Stimulated activated CD4-positive, alpha-beta T cell treated with anti-CD3 and anti-CD28 coated beads, Interleukin-2, amount 100 ng/mL, for 24 hours (primary cell): ENCODE measurements at regions not wholly inside any gene's neighbourhood (a gene's known extent, or its start where the extent isn't known, plus 50 kb on each side); places are given as distances from the start of the nearest gene placed in this dataset.
"Not testable (repeated sequence)": the region's sequence is repeated elsewhere in the genome, so short reads cannot be mapped to it uniquely, and the experiment has no call there.

Experiments
- DNase-seq, 2 donors: peaks; one replicate each; pipeline ENCODE4 v3.0.0-alpha.2; 2020

DNA sequence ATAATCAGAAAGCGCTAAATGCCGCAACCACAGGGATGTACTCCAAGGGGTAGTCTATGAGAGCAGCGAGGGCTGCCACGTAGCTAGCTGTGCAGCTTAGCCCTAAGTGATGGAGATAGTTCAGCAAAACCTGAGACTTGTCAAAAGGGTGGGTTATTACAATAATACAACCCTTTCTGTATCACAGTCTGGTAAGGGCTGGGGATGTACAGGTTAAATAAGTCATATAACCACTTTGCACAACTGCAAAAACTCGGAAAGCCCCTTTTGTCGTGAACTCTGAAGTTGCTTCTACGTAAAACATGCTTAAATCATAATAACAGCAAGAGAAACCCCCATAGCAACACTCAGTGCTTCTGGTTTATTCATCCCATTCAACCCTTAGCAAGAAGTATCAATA lies 598.8 kb downstream of the SUCLG1 start:
- DNase-seq = no peak

DNA sequence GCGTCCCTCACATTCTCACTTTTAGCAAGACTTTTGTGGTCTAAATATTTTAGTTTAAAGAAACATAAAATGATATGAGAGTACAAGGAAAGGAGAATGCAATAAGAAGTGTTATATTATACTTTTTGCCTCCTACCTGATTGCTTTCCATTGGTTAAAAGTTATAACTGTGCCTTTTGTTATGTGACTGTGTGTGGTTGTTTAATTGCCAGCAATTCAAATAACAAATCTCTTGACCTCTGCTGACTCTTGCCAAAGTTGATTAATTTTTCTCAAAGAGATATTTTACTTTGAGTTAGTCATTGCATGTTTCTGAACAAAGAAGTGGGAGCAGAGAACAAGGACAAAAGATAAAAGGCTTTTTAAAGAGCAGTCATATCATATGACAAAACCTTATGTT lies 599.5 kb downstream of the SUCLG1 start:
- no peak for DNase-seq

DNA sequence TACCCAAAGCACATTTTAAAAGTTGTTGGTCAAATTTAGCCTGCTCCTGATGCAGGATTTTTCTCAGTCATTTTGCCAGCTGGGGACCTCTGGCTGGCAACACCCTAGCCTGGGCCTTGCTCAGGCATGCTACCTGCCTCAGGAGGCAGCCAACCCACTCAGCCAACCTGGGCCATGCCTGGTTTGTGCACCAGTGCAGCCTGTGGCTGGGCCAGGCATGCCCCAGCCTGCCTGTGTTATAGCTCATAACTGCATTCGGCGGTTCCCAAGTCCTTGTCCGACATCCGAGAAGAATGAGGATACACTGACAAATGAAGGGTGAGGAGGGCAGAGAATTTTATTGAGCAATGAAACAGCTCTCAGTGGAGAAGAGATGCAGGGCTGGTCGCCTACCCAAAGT lies 608.0 kb downstream of the SUCLG1 start:
- DNase-seq = no peak

DNA sequence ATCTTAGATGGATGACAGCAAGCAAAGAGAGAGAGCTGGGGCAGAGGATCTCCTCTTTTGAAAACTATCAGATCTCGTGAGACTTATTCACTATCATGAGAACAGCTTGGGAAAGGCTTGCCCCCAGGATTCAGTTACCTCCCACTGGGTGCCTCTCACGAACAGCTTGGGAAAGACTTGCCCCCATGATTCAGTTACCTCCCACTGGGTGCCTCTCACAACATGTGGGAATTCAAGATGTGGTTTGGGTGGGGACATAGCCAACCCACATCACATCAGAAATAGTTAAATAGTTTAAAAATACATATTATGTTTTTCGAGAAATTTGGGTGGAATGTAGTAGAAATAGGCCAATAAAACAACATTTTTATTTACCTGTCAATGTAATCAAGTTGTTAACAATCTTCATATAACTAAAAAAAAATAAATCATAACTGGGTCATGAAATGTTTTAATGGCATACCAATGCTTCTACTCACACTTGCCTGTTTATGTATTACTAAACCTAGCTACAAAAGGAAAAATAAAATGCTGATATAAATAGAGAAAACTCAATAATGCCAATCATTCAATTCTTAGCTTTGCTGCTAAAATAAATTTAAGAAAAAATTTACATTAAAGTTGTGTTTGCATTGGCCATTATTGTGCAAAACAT lies 608.9 kb downstream of the SUCLG1 start:
- no peak for DNase-seq

GRCh38 chr2:83844490-83844889 lies 614.6 kb downstream of the SUCLG1 start:
- DNase-seq = no peak

DNA sequence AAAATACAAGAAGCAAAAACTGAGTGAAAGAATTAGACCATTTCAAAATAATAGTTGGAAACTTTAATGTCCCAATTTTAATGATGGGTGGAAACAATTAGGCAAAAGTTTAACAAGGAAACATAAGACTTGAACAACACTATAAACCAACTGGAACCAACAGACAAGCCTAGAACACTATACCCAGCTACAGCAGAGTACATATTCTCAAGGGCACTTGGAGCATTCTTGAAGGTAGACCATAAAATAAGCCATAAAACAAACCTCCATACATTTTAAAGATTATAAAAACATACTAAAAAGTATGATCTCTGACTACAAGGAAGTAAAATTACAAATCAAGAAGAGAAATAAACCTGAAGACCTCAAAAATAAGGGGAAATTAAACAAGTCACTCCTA lies 616.7 kb downstream of the SUCLG1 start:
- DNase-seq = no peak

DNA sequence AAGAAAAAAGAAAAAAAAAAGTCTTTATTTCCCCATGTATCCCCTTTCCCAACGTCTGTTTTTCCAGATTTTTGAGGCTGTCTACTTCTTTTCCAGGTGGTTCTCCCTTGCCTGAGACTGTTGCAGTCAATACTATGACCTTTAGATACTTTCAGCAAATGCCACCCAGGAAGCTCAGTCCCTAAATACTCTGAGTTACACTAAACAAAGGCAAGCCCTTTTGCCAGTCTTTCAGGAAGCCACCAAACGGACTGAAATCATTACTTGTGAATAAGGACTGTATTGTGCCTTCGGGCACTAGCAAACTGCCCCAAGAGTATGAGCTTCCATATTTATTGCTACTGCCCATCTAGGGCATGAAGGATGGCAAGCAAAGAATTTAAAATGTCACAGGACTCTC lies 621.3 kb downstream of the SUCLG1 start:
- no peak for DNase-seq

- DNase-seq = no peak
Measured at GRCh38 chr2:83827618-83828017, 631.5 kb downstream of the SUCLG1 start.

- no peak for DNase-seq
Measured at GRCh38 chr2:83826577-83826976, 632.5 kb downstream of the SUCLG1 start.

DNA sequence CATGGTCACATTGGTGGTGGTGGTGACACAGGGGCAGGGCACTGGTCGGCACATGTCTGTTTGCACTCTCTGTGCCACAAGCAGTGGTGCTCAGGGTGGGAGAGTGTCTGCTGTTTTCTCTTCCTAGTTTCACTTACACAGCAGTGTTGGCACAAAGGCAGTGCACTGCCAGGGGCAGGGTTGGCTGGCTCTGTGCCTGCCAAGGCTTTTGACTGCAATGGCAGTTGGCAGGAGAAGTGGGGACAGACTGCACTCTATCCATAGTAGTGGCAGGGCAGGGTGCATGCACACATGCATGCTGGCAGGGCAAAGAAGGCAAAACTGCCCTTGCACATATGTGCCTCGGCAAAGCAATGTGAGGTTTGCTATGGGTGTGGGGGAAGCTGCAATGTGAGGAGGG lies 635.9 kb downstream of the SUCLG1 start:
- no peak for DNase-seq

GRCh38 chr2:83817511-83817910 lies 641.6 kb downstream of the SUCLG1 start:
- no peak for DNase-seq

DNA sequence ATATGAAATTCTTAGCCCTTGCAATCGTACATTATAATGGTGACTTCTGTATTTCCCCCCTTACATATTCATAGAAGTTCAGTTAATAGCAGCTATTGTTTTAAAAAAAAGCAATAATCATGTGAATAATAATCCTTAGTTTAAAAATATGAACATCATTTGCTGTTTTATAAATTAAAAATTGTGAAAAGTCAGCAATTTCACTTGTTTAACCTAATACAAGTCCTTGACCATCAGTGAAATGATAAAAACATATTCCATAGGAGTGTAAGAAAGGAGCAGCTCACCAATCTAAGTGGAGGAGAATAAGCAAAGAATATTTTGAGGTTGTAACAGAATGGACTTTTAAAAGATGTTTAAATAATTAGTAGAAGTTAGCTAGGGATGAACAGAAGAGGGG lies 650.2 kb downstream of the SUCLG1 start:
- no peak for DNase-seq

GRCh38 chr2:83802604-83803003 lies 656.5 kb downstream of the SUCLG1 start:
- DNase-seq = no peak

DNA sequence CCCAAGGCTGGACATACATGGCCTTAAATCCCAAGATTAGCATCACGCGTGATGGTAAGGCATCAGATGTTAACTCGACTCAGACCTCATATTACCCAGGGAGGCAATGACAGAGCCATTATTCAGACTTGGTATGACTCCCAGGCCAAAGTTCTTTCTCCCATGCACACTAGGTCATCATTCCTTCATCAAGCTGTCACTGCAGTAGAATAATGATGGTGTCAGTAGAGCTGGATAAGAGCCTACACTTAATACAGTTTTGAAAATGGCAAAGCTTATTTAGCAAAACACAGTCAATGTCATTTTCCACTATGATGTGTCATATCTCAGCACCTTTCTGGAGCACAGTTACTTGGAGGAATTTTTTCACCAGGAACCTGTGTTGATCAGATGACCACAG lies 663.3 kb downstream of the SUCLG1 start:
- DNase-seq = no peak

DNA sequence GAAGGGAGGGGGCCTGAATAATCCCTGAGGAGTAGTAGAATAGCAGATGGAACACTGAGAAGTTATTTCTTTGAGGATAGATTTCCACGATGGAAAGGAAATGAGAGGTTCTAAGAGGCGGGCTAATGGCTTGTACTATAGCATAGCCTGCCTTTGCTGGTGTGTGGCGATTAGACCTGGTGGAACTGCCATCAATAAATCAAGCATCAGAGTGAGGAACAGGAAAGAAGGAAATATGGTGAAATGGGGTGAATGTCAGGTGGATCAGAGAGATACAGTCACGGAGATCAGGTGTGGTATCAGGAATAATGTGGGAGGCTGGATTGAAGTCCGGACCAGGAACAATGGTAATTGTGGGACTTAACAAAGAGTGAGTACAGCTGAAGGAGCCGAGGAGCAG lies 668.6 kb downstream of the SUCLG1 start:
- DNase-seq = not testable (repeated sequence)

DNA sequence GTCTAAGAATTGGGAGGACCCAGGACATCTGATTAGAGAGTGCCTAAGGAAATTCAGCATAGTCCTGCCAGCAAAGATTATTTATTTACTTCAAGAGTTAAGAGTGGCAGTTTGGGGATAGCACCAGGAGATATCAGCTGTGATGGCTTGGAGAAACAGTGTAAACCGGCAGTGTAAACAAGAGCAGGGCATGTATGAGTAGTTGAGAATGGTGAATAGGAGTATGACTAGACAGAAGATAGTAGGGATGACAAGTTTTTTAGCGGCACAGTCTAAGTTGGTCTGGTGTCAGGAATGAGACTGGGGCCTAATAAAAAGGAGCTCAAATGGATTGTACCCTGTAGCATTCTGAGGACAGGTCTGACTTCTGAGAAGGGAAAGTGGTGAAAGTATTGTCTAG lies 669.4 kb downstream of the SUCLG1 start:
- DNase-seq = not testable (repeated sequence)

DNA sequence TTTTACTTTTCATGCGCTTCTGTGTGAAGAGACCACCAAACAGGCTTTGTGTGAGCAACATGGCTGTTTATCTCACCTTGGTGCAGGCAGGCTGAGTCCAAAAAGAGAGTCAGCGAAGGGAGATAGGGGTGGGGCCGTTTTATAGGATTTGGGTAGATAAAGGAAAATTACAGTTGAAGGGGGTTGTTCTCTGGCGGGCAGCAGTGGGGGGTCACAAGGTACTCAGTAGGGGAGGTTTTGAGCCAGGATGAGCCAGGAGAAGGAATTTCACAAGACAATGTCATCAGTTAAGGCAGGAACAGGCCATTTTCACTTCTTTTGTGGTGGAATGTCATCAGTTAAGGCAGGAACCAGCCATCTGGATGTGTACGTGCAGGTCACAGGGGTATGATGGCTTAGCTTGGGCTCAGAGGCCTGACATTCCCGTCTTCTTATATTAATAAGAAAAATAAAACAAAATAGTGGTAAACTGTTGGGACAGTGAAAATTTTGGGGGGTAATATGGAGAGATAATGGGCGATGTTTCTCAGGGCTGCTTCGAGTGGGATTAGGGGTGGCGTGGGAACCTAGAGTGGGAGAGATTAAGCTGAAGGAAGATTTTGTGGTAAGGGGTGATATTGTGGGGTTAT lies 670.0 kb downstream of the SUCLG1 start:
- not testable (repeated sequence) for DNase-seq

- DNase-seq = no peak
Measured at GRCh38 chr2:83787189-83787588, 671.9 kb downstream of the SUCLG1 start.

GRCh38 chr2:83786140-83786539 lies 672.9 kb downstream of the SUCLG1 start:
- DNase-seq = no peak

DNA sequence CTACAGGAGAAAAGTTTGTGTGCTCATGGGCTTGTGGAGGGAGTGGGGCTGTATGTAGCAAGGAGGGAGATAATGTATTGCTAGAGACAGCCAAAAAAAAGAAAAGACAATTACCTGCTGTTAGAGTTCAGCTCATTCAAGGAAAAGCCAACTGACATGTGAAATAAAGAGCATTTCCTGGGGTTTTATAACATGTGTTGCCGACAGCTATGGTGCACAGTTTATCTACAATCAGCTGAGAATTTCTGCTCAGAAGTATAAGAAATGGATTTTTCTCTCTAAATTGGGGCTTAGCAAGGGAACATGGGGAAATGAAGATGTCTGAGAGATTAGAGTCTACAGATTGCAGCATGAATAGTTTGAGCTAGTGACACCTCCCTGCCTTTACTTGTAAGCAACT lies 674.1 kb downstream of the SUCLG1 start:
- no peak for DNase-seq

DNA sequence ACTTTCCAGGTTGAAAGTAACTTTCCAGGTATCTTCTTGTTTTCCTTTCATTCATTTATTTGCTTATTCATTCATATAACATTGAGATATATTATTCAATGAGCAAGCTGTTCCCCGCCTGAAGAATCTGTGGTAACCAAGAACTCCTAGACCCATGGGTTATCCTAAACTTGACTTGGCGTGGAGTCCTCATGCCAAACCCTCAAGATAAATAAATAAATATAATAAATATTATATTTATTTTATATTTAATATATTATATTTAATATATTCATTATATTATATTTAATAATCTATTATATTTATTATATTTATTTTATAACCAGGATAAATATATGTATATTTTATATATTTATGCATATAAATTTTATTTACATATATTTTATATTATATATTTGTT lies 674.8 kb downstream of the SUCLG1 start:
- no peak for DNase-seq

GRCh38 chr2:83782122-83782521 lies 677.0 kb downstream of the SUCLG1 start:
- no peak for DNase-seq

DNA sequence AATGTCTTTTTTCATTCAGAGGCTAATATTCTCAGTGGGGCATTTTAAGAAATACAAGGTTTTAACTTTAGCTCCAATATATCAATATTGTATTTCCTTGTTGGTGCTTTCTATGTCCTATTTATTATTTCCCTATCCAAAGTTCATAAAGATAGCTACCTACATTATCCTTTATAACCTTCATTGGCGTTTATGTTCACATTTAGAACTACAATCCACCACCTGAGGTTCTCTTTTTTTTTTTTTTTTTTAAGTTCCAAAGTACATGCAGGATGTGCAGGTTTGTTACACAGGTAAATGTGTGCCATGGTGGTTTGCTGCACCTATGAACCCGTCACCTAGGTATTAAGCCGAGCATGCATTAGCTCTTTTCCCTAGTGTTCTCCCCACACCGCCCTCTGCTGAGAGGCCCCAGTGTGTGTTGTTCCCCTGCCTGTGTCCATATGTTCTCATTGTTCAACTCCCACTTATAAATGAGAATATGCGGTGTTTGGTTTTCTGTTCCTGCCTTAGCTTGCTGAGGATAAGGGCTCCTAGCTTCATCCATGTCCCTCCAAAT lies 694.6 kb downstream of the SUCLG1 start:
- DNase-seq = no peak

DNA sequence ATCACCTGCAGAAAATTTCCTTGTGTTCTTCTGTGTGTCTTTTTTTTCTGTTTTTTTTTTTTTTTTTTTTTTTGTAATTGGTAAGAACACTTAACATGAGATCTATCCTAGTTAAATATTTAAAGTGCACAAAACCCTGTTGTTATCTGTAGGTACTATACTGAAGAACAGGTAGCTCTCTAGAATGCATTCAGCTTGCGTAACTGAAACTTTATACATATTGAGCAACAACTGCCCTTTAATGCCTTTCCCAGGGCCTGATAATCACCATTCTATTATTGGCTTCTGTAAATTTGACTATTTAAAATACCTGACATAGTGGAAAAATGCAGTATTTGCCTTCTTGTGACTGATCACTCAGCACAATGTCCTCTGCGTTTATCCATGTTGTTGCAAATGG lies 701.8 kb downstream of the SUCLG1 start:
- DNase-seq = no peak

- no peak for DNase-seq
Measured at GRCh38 chr2:83756219-83756618, 702.9 kb downstream of the SUCLG1 start.
